HL-60 (cell line): ENCODE measurements at regions not wholly inside any gene's neighbourhood (a gene's known extent, or its start where the extent isn't known, plus 50 kb on each side); places are given as distances from the start of the nearest gene placed in this dataset.

Source experiments
- DNase-seq, 2 experiments: peaks; one replicate each; pipeline ENCODE4 v3.0.0-alpha.2; 2010 to 2020; ENCODE audit warnings: low read depth in 1 of 2, low spot score in 1 of 2
- H3K27ac ChIP-seq: fragments of 250-450 bp; sonication (Bioruptor Pico); replicated peaks from 2 replicates; pipeline ENCODE4 v1.5.1; 2020; ENCODE audit warnings: mild to moderate bottlenecking, moderate library complexity
- H3K27me3 ChIP-seq: fragments of 250-450 bp; sonication (Bioruptor Pico); 2 replicates; pipeline ENCODE4 v1.5.1; 2021; ENCODE audit warnings: mild to moderate bottlenecking, moderate library complexity; ENCODE audit not compliant: insufficient read depth, poor library complexity, severe bottlenecking
- H3K4me3 ChIP-seq: replicated peaks from 2 replicates; pipeline ENCODE4 v1.5.1; 2011; ENCODE audit warnings: mild to moderate bottlenecking, control low read depth, low read length; ENCODE audit not compliant: insufficient read depth
- CTCF ChIP-seq: IDR thresholded peaks from one replicate; pipeline ENCODE4 v1.5.1; 2011; ENCODE audit warnings: low read length, control low read depth, inconsistent platforms; ENCODE audit not compliant: insufficient read depth
- GABPA ChIP-seq: IDR thresholded peaks from 2 replicates; pipeline ENCODE4 v1.6.1; 2012; ENCODE audit warnings: low read depth
- POLR2AphosphoS5 ChIP-seq: IDR thresholded peaks from 2 replicates; pipeline ENCODE4 v1.6.1; 2012; ENCODE audit warnings: low read depth
- REST ChIP-seq: IDR thresholded peaks from 2 replicates; pipeline ENCODE4 v1.6.1; 2012; ENCODE audit warnings: low read depth; ENCODE audit not compliant: insufficient replicate concordance
- SPI1 ChIP-seq: IDR thresholded peaks from 2 replicates; pipeline ENCODE4 v1.6.1; 2012; ENCODE audit warnings: low read depth, mild to moderate bottlenecking, borderline replicate concordance

- TF ChIP-seq REST (no peak), CTCF (no peak), GABPA (no peak), SPI1 (no peak), POLR2AphosphoS5 (no peak)
- Histone ChIP-seq H3K27me3 (no peaks in the 10 kb centered on the region), H3K4me3 (no peak overlapping the region), H3K27ac (no peak overlapping the region)
- DNase-seq = no peak
Observed at GRCh38 chr10:131666091-131666490, 234.7 kb upstream of the PPP2R2D start.

- TF ChIP-seq CTCF = no peak
- no peak for TF ChIP-seq GABPA
- no peak for TF ChIP-seq SPI1
- no peak for TF ChIP-seq POLR2AphosphoS5
- no peak for TF ChIP-seq REST
- H3K4me3 ChIP-seq = no peak overlapping the region
- H3K27ac ChIP-seq = no peak overlapping the region
- no peaks in the 10 kb centered on the region for H3K27me3 ChIP-seq
- no peak for DNase-seq
Observed at GRCh38 chr10:131667047-131667446, 233.8 kb upstream of the PPP2R2D start.

- TF ChIP-seq CTCF (no peak), SPI1 (no peak), REST (no peak), POLR2AphosphoS5 (no peak), GABPA (no peak)
- Histone ChIP-seq H3K27me3 (no peaks in the 10 kb centered on the region), H3K4me3 (no peak overlapping the region), H3K27ac (no peak overlapping the region)
- no peak for DNase-seq
Observed at GRCh38 chr10:131667561-131667960, 233.2 kb upstream of the PPP2R2D start.
